Endothelial cell of umbilical vein (primary cell): ENCODE measurements at regions not wholly inside any gene's neighbourhood (a gene's known extent, or its start where the extent isn't known, plus 50 kb on each side); places are given as distances from the start of the nearest gene placed in this dataset.
"Not testable (repeated sequence)": the region's sequence is repeated elsewhere in the genome, so short reads cannot be mapped to it uniquely, and the experiment has no call there.

Source experiments
- BruUV-seq: library from RNA; stranded (reverse); fragments of 400-500 nt; replicated peaks from 2 replicates; lab custom pipeline; 2021; lab: Mats Ljungman, UMichigan
- CTCF ChIA-PET: fragments of 300-600, 350-600 bp; sonication (Branson Sonifier 250); formaldehyde crosslinking; loops from one replicate; lab custom pipeline; 2021; ENCODE audit warnings: antibody characterized with exemption, inconsistent platforms; lab: Charles Lee
- POLR2A ChIA-PET: fragments of 300-600, 350-600 bp; sonication (Branson Sonifier 250); formaldehyde crosslinking; loops from one replicate; lab custom pipeline; 2021; ENCODE audit warnings: antibody characterized with exemption, inconsistent platforms; lab: Charles Lee
- DNase-seq: peaks from one replicate; pipeline ENCODE4 v3.0.0-alpha.2; 2011; ENCODE audit warnings: low read depth, low spot score
- FAIRE-seq: peaks from 2 replicates; lab custom pipeline; 2011; peaks lifted over from hg19 to GRCh38; lab: Jason Lieb, UNC
- H2AFZ ChIP-seq: 2 replicates; pipeline ENCODE4 v1.6.0; 2012; ENCODE audit warnings: low read depth, low read length, control low read depth, inconsistent platforms
- H3K27ac ChIP-seq: 2 replicates; pipeline ENCODE4 v1.5.1; 2011; ENCODE audit warnings: low read depth, mild to moderate bottlenecking, control low read depth, low read length, moderate library complexity; ENCODE audit not compliant: insufficient read depth
- H3K27me3 ChIP-seq, 2 experiments: 2 replicates each; pipeline versions ENCODE4 v1.6.0 to v1.6.1; 2011; ENCODE audit warnings: low read length in 2 of 2, mixed read lengths in 1 of 2; ENCODE audit not compliant: control insufficient read depth in 2 of 2, insufficient read depth in 2 of 2
- H3K36me3 ChIP-seq, 2 experiments: 2 replicates in 1 of 2; 3 replicates in 1 of 2; pipeline ENCODE4 v1.5.1; 2011; ENCODE audit warnings: low read length in 2 of 2, mild to moderate bottlenecking in 1 of 2, moderate library complexity in 1 of 2; ENCODE audit not compliant: control insufficient read depth in 2 of 2, insufficient read depth in 2 of 2; ENCODE audit errors: extremely low read depth in 1 of 2
- H3K4me1 ChIP-seq: 3 replicates; pipeline ENCODE4 v1.5.1; 2011; ENCODE audit warnings: mild to moderate bottlenecking, low read length; ENCODE audit not compliant: control insufficient read depth, insufficient read depth; ENCODE audit errors: extremely low read depth
- H3K4me2 ChIP-seq: 2 replicates; pipeline ENCODE4 v1.6.1; 2011; ENCODE audit warnings: low read length, control low read depth, mixed read lengths; ENCODE audit not compliant: insufficient read depth
- H3K4me3 ChIP-seq, 3 experiments: fragments of 200-600 bp in 1 of 3; sonication (generic), shearing (Covaris generic) in 1 of 3; replicated peaks in 1 of 3; 2 replicates each; pipeline ENCODE4 v1.5.1; 2011 to 2016; ENCODE audit warnings: control low read depth in 3 of 3, low read length in 3 of 3, mild to moderate bottlenecking in 2 of 3, inconsistent platforms in 1 of 3, low read depth in 1 of 3, moderate library complexity in 1 of 3; ENCODE audit not compliant: insufficient read depth in 1 of 3
- H3K79me2 ChIP-seq: 2 replicates; pipeline ENCODE4 v1.6.0; 2012; ENCODE audit warnings: low read length, inconsistent platforms; ENCODE audit not compliant: control insufficient read depth, insufficient read depth
- H3K9ac ChIP-seq: replicated peaks from 2 replicates; pipeline ENCODE3; 2011; ENCODE audit warnings: low read length, control low read depth; ENCODE audit not compliant: insufficient read depth; ENCODE audit errors: extremely low read depth
- H3K9me1 ChIP-seq: replicated peaks from 3 replicates; pipeline ENCODE4 v1.6.0; 2011; ENCODE audit warnings: mild to moderate bottlenecking, low read length; ENCODE audit not compliant: control insufficient read depth, insufficient read depth; ENCODE audit errors: extremely low read depth
- H3K9me3 ChIP-seq: replicated peaks from 2 replicates; pipeline ENCODE4 v1.5.1; 2012; ENCODE audit warnings: low read length, inconsistent platforms; ENCODE audit not compliant: control insufficient read depth, insufficient read depth
- H4K20me1 ChIP-seq: replicated peaks from 2 replicates; pipeline ENCODE3; 2011; ENCODE audit warnings: mild to moderate bottlenecking, low read length; ENCODE audit not compliant: control insufficient read depth, insufficient read depth; ENCODE audit errors: extremely low read depth
- EZH2 ChIP-seq: IDR thresholded peaks from 2 replicates; pipeline ENCODE4 v1.6.1; 2012; ENCODE audit warnings: borderline replicate concordance, low read depth, mild to moderate bottlenecking, moderate library complexity, low read length, inconsistent platforms; ENCODE audit not compliant: severe bottlenecking
- FOS ChIP-seq: IDR thresholded peaks from 2 replicates; pipeline ENCODE4 v1.6.1; 2011; ENCODE audit warnings: mild to moderate bottlenecking, low read length, moderate library complexity, borderline replicate concordance; ENCODE audit not compliant: insufficient read depth
- GATA2 ChIP-seq: IDR thresholded peaks from 2 replicates; pipeline ENCODE4 v1.7.0; 2011; ENCODE audit warnings: low read depth, mild to moderate bottlenecking, moderate library complexity, mixed read lengths, low read length; ENCODE audit not compliant: insufficient read length, insufficient read depth
- JUN ChIP-seq: IDR thresholded peaks from 2 replicates; pipeline ENCODE4 v1.6.1; 2011; ENCODE audit warnings: borderline replicate concordance, low read depth; ENCODE audit not compliant: insufficient read length, insufficient read depth
- MYC ChIP-seq: IDR thresholded peaks from one replicate; pipeline ENCODE4 v1.6.1; 2011; ENCODE audit warnings: mild to moderate bottlenecking, low read depth, low read length
- POLR2A ChIP-seq: IDR thresholded peaks from 2 replicates; pipeline ENCODE4 v1.6.1; 2012; ENCODE audit warnings: low read depth, mild to moderate bottlenecking, control low read depth, low read length
- dilution Hi-C: fragments of 300-500 bp; cut with MboI; formaldehyde crosslinking; loops from one replicate; pipeline ENCODE4 v1.15.0; 2019; ENCODE audit warnings: low sequenced_read_pairs; ENCODE audit not compliant: extremely low pct_ligation_motif_present
- intact Hi-C: fragments of 100-400 bp; cut with micrococcal nuclease; formaldehyde crosslinking; loops from one replicate; pipeline ENCODE4 v1.10.0; 2022

- not testable (repeated sequence) for BruUV-seq, H3K9me1 ChIP-seq
Observed at GRCh38 chr14:29027941-29028705, 261.5 kb downstream of the FOXG1 start.

GRCh38 chr14:29028973-29029582 lies 262.5 kb downstream of the FOXG1 start:
- H3K9ac ChIP-seq, result no peak overlapping the region
- no TSS peak for BruUV-seq
- no peaks in the 10 kb centered on the region for H3K36me3 ChIP-seq
- H3K27ac ChIP-seq, result no peak overlapping the region
- no peaks in the 10 kb centered on the region for H3K27me3 ChIP-seq
- no peaks in the 10 kb centered on the region for H3K4me1 ChIP-seq
- no peaks in the 10 kb centered on the region for H3K9me1 ChIP-seq
- no peaks in the 10 kb centered on the region for H3K79me2 ChIP-seq
- no peak overlapping the region for H3K4me2 ChIP-seq
- no peaks in the 10 kb centered on the region for H3K9me3 ChIP-seq
- no peak overlapping the region for H3K4me3 ChIP-seq
- intact Hi-C loops (no loop called here), dilution Hi-C loops (no loop called here)
- no peaks in the 10 kb centered on the region for H4K20me1 ChIP-seq
- no peak for DNase-seq
- no peak for TF ChIP-seq GATA2
- TF ChIP-seq EZH2, result no peak
- TF ChIP-seq POLR2A, result no peak
- TF ChIP-seq JUN, result no peak
- no peak for TF ChIP-seq FOS
- no peak for TF ChIP-seq MYC
- POLR2A ChIA-PET, result no interaction called here
- H2AFZ ChIP-seq, result no peak overlapping the region
- no peak for FAIRE-seq
- CTCF ChIA-PET, result no interaction called here

More at GRCh38 chr14:29027941-29028705, 261.5 kb downstream of the FOXG1 start:
- H3K9me3 ChIP-seq, H3K27me3 ChIP-seq, H4K20me1 ChIP-seq, dilution Hi-C loops, H3K9ac ChIP-seq, H3K36me3 ChIP-seq, H3K27ac ChIP-seq, POLR2A ChIA-PET, H3K4me3 ChIP-seq, H3K4me1 ChIP-seq, CTCF ChIA-PET, H3K4me2 ChIP-seq, intact Hi-C loops, DNase-seq, H3K79me2 ChIP-seq, H2AFZ ChIP-seq: not testable (repeated sequence)
- peak; percentile 31 for FAIRE-seq
